GM12864 (cell line): ENCODE measurements at regions not wholly inside any gene's neighbourhood (a gene's known extent, or its start where the extent isn't known, plus 50 kb on each side); places are given as distances from the start of the nearest gene placed in this dataset.
A peak's percentile ranks its signal among the peaks of the same experiment; 100 is the strongest.

Experiments
- DNase-seq: peaks from one replicate; pipeline ENCODE4 v3.0.0-alpha.2; 2011; ENCODE audit warnings: low read depth
- H3K4me3 ChIP-seq: 2 replicates; pipeline ENCODE4 v1.5.1; 2011; ENCODE audit warnings: mild to moderate bottlenecking, low read depth, low read length, control low read depth
- TF ChIP-seq, protein P1 (sequence below): IDR thresholded peaks from 2 replicates; pipeline ENCODE4 v1.5.1; 2011; ENCODE audit warnings: low read depth, mild to moderate bottlenecking, moderate library complexity, low read length, control low read depth, inconsistent platforms; ENCODE audit errors: missing control alignments

- TF ChIP-seq, protein P1, sequence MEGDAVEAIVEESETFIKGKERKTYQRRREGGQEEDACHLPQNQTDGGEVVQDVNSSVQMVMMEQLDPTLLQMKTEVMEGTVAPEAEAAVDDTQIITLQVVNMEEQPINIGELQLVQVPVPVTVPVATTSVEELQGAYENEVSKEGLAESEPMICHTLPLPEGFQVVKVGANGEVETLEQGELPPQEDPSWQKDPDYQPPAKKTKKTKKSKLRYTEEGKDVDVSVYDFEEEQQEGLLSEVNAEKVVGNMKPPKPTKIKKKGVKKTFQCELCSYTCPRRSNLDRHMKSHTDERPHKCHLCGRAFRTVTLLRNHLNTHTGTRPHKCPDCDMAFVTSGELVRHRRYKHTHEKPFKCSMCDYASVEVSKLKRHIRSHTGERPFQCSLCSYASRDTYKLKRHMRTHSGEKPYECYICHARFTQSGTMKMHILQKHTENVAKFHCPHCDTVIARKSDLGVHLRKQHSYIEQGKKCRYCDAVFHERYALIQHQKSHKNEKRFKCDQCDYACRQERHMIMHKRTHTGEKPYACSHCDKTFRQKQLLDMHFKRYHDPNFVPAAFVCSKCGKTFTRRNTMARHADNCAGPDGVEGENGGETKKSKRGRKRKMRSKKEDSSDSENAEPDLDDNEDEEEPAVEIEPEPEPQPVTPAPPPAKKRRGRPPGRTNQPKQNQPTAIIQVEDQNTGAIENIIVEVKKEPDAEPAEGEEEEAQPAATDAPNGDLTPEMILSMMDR: no peak
- no peak for DNase-seq
- H3K4me3 ChIP-seq: no peak overlapping the region
These were observed 144.9 kb downstream of the ZNF326 start for GRCh38 chr1:90139837-90140236.

DNA sequence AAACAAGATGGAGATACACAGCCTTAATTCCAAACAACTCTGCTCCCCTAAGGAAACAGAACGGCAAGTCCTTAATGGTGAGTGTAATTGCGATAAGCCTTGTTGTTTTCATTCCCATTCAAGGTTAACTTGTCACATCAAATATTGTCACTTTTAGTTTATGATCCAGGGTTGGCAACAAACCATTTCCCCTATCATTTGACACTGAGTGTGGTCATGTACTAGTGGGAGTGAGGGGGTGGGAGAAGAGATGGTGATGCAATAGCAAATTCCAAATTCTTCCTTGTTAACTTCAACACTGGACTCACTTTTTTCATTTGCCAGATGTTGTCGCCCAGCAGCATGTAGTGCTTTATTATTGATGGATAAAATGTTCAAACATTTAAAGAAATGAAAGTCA lies 140.4 kb downstream of the ZNF326 start:
- DNase-seq: no peak
- no peak overlapping the region for H3K4me3 ChIP-seq
- TF ChIP-seq, protein P1: no peak

- DNase-seq: no peak
- TF ChIP-seq, protein P1: no peak
These were observed 139.5 kb downstream of the ZNF326 start for GRCh38 chr1:90134175-90134955.

GRCh38 chr1:90133133-90133532 lies 138.2 kb downstream of the ZNF326 start:
- TF ChIP-seq, protein P1: peak; percentile 27
- no peak overlapping the region for H3K4me3 ChIP-seq
- no peak for DNase-seq

More at GRCh38 chr1:90134175-90134955, 139.5 kb downstream of the ZNF326 start:
- no peak overlapping the region for H3K4me3 ChIP-seq

- TF ChIP-seq, protein P1: no peak
- no peak overlapping the region for H3K4me3 ChIP-seq
- DNase-seq: no peak
These were observed 137.4 kb downstream of the ZNF326 start for GRCh38 chr1:90132306-90132705.

GRCh38 chr1:90127288-90127953 lies 132.5 kb downstream of the ZNF326 start:
- TF ChIP-seq, protein P1: no peak
- H3K4me3 ChIP-seq: no peak overlapping the region
- DNase-seq: no peak
